ENCODE measurements at regions not wholly inside any gene's neighbourhood (a gene's known extent, or its start where the extent isn't known, plus 50 kb on each side); places are given as distances from the start of the nearest gene placed in this dataset.
A peak's percentile ranks its signal among the peaks of the same experiment; 100 is the strongest.

GRCh38 chr3:14301558-14301957 lies 100.8 kb upstream of the SLC6A6 start:
- Histone ChIP-seq H3K9me3 (ENCODE audit: control insufficient read depth, insufficient read depth, low read length) (no peaks in the 10 kb centered on the region), H3K27ac (ENCODE audit: insufficient read depth, low read length) (no peak overlapping the region), H2AK5ac (ENCODE audit: low read depth, low read length) (no peak overlapping the region), H3K36me3 (ENCODE audit: control insufficient read depth, insufficient read depth, low read length) (no peaks in the 10 kb centered on the region), H2AK9ac (replicated peaks; ENCODE audit: low read depth, low read length, poor library complexity) (peak overlapping the region; percentile 63), H3K4me1 (ENCODE audit: control insufficient read depth, insufficient read depth, low read length) (peaks cover 12% of the 10 kb centered on the region; the same call in 1 of the 2 replicates), H3K27me3 (ENCODE audit: control insufficient read depth, insufficient read depth, low read length) (peaks cover 21% of the 10 kb centered on the region), H3K4me2 (ENCODE audit: low read depth, low read length) (no peak overlapping the region), H2BK15ac (ENCODE audit: low read depth, low read length) (no peak overlapping the region), H4K91ac (ENCODE audit: insufficient read depth, low read depth, low read length) (no peak overlapping the region), H3K4me3 (ENCODE audit: insufficient read depth, low read depth, low read length) (no peak overlapping the region), H2BK120ac (ENCODE audit: low read depth, low read length) (no peak overlapping the region), H4K8ac (ENCODE audit: low read depth in 2 of 2, low read length in 2 of 2) (no peak overlapping the region), H4K20me1 (ENCODE audit: insufficient read depth, low read length) (no peaks in the 10 kb centered on the region), H3K56ac (ENCODE audit: extremely low read depth, insufficient read depth, low read length) (no peak overlapping the region), H3K79me1 (ENCODE audit: low read depth in 1 of 2, low read length in 2 of 2) (no peaks in the 10 kb centered on the region), H3K4ac (ENCODE audit: low read depth, low read length) (no peak overlapping the region), H3K9me1 (ENCODE audit: insufficient read depth, low read length) (no peaks in the 10 kb centered on the region; the same call in 1 of the 2 replicates), H2AFZ (replicated peaks; ENCODE audit: low read length, poor library complexity) (peak overlapping the region; percentile 43), H2BK20ac (ENCODE audit: low read depth, low read length) (no peak overlapping the region), H4K5ac (ENCODE audit: low read depth, low read length) (no peak overlapping the region), H2BK5ac (ENCODE audit: low read depth, low read length, poor library complexity, severe bottlenecking) (no peak overlapping the region), H3K18ac (ENCODE audit: low read depth, low read length) (no peak overlapping the region), H3K14ac (replicated peaks; ENCODE audit: low read depth, low read length) (no peak overlapping the region), H3K23ac (ENCODE audit: low read depth, low read length) (no peak overlapping the region), H3K9ac (ENCODE audit: low read depth, low read length) (no peak overlapping the region)
- dilution Hi-C loops (cut with HindIII; ENCODE audit: low sequenced_read_pairs, unreplicated experiment) = no loop called here
- 63% methylated on average over 5 of the region's 15 CpGs; no CpG with 5 or more reads in 1 of the 2 experiments for WGBS, 2 experiments (ENCODE audit: extremely low coverage in 2 of 2, insufficient read length in 1 of 2)
- POLR2A ChIA-PET (ENCODE audit: unreplicated experiment) = no interaction called here
- peak; percentile 95 for TF ChIP-seq CEBPB (IDR thresholded peaks at IDR 0.05; ENCODE audit: low read depth, low read length)
- no peak for TF ChIP-seq USF2 (IDR thresholded peaks at IDR 0.05; ENCODE audit: low read depth, low read length)
- intact Hi-C loops (cut with micrococcal nuclease) = no loop called here
- BruUV-seq (replicated peaks) = no TSS peak
- peak; percentile 18 for DNase-seq
- no peak for ATAC-seq (ENCODE audit: low read depth)
- in situ Hi-C loops (cut with MboI; ENCODE audit: low sequenced_read_pairs) = no loop called here
- CTCF ChIA-PET = no interaction called here
